ENCODE measurements at regions not wholly inside any gene's neighbourhood (a gene's known extent, or its start where the extent isn't known, plus 50 kb on each side); places are given as distances from the start of the nearest gene placed in this dataset.

DNA sequence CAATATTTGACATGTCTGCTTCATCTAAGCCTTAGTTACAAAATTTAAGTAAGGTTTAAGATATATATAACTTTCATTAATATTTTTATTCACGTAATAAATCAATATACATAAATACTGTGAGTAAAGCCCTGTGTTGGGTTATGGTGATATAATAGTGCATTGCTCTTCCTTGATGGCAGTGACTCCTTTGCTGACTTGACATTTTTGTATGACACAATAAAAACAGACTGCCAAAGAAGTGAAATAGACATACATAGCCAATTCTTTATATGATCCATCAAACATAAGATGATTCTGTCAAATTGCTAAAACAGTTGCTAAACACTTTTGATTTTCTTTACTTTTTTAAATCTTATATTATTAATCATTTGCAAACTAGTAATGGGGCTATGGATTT, 1518.2 kb downstream of the EFNA5 start:
- Mint-ChIP-seq H3K4me1 (no peaks in the 10 kb centered on the region), H3K9me3 (no peaks in the 10 kb centered on the region), H3K27ac (no peak overlapping the region), H3K36me3 (ENCODE audit: low read depth) (no peaks in the 10 kb centered on the region), H3K4me3 (no peak overlapping the region), H3K27me3 (ENCODE audit: low read depth, poor library complexity) (no peaks in the 10 kb centered on the region)
- no peak for DNase-seq
- TF ChIP-seq, protein P1, sequence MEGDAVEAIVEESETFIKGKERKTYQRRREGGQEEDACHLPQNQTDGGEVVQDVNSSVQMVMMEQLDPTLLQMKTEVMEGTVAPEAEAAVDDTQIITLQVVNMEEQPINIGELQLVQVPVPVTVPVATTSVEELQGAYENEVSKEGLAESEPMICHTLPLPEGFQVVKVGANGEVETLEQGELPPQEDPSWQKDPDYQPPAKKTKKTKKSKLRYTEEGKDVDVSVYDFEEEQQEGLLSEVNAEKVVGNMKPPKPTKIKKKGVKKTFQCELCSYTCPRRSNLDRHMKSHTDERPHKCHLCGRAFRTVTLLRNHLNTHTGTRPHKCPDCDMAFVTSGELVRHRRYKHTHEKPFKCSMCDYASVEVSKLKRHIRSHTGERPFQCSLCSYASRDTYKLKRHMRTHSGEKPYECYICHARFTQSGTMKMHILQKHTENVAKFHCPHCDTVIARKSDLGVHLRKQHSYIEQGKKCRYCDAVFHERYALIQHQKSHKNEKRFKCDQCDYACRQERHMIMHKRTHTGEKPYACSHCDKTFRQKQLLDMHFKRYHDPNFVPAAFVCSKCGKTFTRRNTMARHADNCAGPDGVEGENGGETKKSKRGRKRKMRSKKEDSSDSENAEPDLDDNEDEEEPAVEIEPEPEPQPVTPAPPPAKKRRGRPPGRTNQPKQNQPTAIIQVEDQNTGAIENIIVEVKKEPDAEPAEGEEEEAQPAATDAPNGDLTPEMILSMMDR (IDR thresholded peaks at IDR 0.05) = no peak

GRCh38 chr5:106142116-106142515, 1528.6 kb downstream of the EFNA5 start:
- Mint-ChIP-seq H3K27ac (no peak overlapping the region), H3K27me3 (ENCODE audit: low read depth, poor library complexity) (no peaks in the 10 kb centered on the region), H3K4me3 (no peak overlapping the region), H3K9me3 (no peaks in the 10 kb centered on the region), H3K36me3 (ENCODE audit: low read depth) (no peaks in the 10 kb centered on the region), H3K4me1 (no peaks in the 10 kb centered on the region)
- TF ChIP-seq, protein P1 (IDR thresholded peaks at IDR 0.05) = no peak
- DNase-seq = no peak

DNA sequence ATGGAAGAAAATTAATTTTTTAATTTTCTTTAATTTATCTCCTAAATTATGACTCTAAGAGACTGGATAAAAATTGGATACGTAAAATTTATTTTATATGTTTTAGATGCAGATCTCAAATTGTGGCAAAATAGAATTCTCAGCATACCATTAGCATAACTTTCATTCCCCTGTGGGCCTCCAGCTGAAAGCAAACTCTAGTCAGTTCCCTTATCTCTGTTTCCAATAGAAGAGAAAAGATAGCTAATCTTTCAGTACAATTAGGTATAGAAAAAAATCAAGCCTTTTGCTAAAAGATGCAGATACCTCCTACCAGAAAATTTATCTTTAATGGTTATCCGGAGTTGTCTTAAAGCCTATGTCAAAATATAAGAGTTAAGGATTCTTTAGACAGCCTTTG, 1530.6 kb downstream of the EFNA5 start:
- no peak overlapping the region for H3K27ac Mint-ChIP-seq
- H3K4me3 Mint-ChIP-seq = no peak overlapping the region
- no peaks in the 10 kb centered on the region for H3K9me3 Mint-ChIP-seq
- TF ChIP-seq, protein P1 (IDR thresholded peaks at IDR 0.05) = no peak
- no peak for DNase-seq
- no peaks in the 10 kb centered on the region for H3K36me3 Mint-ChIP-seq (ENCODE audit: low read depth)
- no peaks in the 10 kb centered on the region for H3K27me3 Mint-ChIP-seq (ENCODE audit: low read depth, poor library complexity)
- no peaks in the 10 kb centered on the region for H3K4me1 Mint-ChIP-seq

DNA sequence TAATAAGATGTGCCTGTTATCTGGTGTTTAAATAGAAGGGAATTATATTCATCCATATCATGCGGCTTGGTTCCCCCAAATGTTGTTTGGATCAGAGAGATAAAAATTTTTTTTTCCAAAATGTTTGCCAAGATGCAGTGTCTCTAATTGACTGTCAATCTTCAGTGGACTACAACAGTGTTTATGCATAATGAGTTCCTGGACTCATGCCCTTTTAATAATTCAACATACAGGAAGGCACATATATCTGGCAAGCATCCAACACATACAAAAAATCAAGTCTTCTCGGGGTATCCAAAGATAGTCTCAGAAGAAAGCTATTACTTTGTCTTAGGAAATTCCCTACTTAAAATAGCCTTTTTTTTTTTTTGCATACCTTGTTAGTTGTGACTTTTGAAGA, 1534.7 kb downstream of the EFNA5 start:
- TF ChIP-seq, protein P1 (IDR thresholded peaks at IDR 0.05) = no peak
- H3K4me1 Mint-ChIP-seq = no peaks in the 10 kb centered on the region
- no peak for DNase-seq
- no peaks in the 10 kb centered on the region for H3K27me3 Mint-ChIP-seq (ENCODE audit: low read depth, poor library complexity)
- H3K4me3 Mint-ChIP-seq = no peak overlapping the region
- H3K27ac Mint-ChIP-seq = no peak overlapping the region
- H3K36me3 Mint-ChIP-seq (ENCODE audit: low read depth) = no peaks in the 10 kb centered on the region
- H3K9me3 Mint-ChIP-seq = no peaks in the 10 kb centered on the region

DNA sequence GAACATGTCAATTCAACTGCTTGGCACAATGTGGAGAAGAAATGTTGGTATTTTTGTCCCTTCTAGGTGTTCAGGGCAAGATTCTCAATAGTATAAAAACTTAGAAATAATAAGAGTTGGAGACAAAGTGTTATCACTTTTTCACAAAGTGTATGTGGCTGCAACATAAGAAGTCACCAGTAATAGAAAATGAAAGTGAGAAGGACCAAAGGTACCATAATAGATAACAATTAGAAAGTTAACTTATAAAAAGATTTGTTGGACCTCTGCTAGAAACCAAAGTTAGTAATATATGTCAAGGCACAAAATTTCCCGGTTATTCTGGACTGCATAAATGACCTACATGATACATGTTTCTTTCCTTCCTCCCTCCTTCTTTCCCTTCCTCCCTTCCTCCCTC, 1535.3 kb downstream of the EFNA5 start:
- TF ChIP-seq, protein P1 (IDR thresholded peaks at IDR 0.05) = no peak
- no peak overlapping the region for H3K27ac Mint-ChIP-seq
- H3K27me3 Mint-ChIP-seq (ENCODE audit: low read depth, poor library complexity) = no peaks in the 10 kb centered on the region
- no peaks in the 10 kb centered on the region for H3K4me1 Mint-ChIP-seq
- H3K9me3 Mint-ChIP-seq = no peaks in the 10 kb centered on the region
- no peak for DNase-seq
- H3K36me3 Mint-ChIP-seq (ENCODE audit: low read depth) = no peaks in the 10 kb centered on the region
- no peak overlapping the region for H3K4me3 Mint-ChIP-seq

DNA sequence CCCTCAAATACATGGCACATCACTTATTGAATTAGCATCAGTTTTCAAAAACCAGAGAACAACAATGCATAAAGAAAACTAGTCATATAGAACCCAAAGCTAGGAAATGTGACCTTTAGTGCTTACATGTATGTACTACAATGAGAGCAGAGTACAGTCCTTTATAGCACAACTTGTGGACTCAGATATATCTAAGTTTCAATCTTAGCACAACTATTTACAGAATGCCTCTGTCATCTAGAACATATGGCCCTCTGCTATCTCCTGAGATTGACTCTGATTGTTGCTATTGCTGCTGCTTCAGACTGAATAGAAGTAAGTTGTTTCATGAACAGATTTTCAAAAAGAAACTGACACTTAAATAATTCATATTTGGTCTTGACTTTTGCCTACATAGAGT, 1536.2 kb downstream of the EFNA5 start:
- Mint-ChIP-seq H3K27ac (no peak overlapping the region), H3K4me3 (no peak overlapping the region), H3K9me3 (no peaks in the 10 kb centered on the region), H3K27me3 (ENCODE audit: low read depth, poor library complexity) (no peaks in the 10 kb centered on the region), H3K4me1 (no peaks in the 10 kb centered on the region), H3K36me3 (ENCODE audit: low read depth) (no peaks in the 10 kb centered on the region)
- TF ChIP-seq, protein P1 (IDR thresholded peaks at IDR 0.05) = no peak
- DNase-seq = no peak

Data from nephron progenitor cell (in vitro differentiated cells).